ENCODE measurements at regions not wholly inside any gene's neighbourhood (a gene's known extent, or its start where the extent isn't known, plus 50 kb on each side); places are given as distances from the start of the nearest gene placed in this dataset.

GRCh38 chr15:70306081-70306480 is 208.4 kb upstream of the TLE3 start:
- H3K4ac ChIP-seq (replicated peaks; ENCODE audit: insufficient read length, low read depth, low read length), result no peak overlapping the region
- no peak overlapping the region for H4K91ac ChIP-seq (replicated peaks; ENCODE audit: insufficient read length, low read length)
- no peaks in the 10 kb centered on the region for H3K79me1 ChIP-seq (ENCODE audit: low read depth, low read length)
- no peak overlapping the region for H3K4me3 ChIP-seq (ENCODE audit: extremely low read depth in 1 of 4, insufficient read depth in 2 of 4, low read depth in 3 of 4, low read length in 4 of 4)
- no peak overlapping the region for H2BK20ac ChIP-seq (ENCODE audit: low read length)
- ChIA-PET POLR2A (ENCODE audit: partially characterized antibody) (no interaction called here), CTCF (ENCODE audit: partially characterized antibody) (interaction anchor here (0.7 to 1.7 kb wide), 2 partner anchors 67 to 181 kb away, joined by 3 read pairs; no protein-coding TSS in a partner anchor)
- H2BK5ac ChIP-seq (ENCODE audit: low read depth, low read length), result no peak overlapping the region
- H3K36me3 ChIP-seq (ENCODE audit: control insufficient read depth in 2 of 4, insufficient read depth in 4 of 4, low read length in 3 of 4), result no peaks in the 10 kb centered on the region
- no peak overlapping the region for H3K4me2 ChIP-seq (ENCODE audit: insufficient read depth in 1 of 2, low read depth in 2 of 2, low read length in 2 of 2)
- H3K4me1 ChIP-seq (replicated peaks in 1 of 4; ENCODE audit: control insufficient read depth in 3 of 4, insufficient read depth in 4 of 4, low read length in 3 of 4), result peaks cover 0 to 3% (median 0%) of the 10 kb centered on the region in 4 experiments; a peak in 1 of 7 replicates
- H3K79me2 ChIP-seq (ENCODE audit: control insufficient read depth in 1 of 2, insufficient read depth in 2 of 2, low read length in 2 of 2), result no peaks in the 10 kb centered on the region
- H3K14ac ChIP-seq (ENCODE audit: insufficient read length), result no peak overlapping the region
- H3K23ac ChIP-seq (ENCODE audit: insufficient read length), result no peak overlapping the region
- no peak overlapping the region for H3K18ac ChIP-seq (ENCODE audit: extremely low read depth, low read length)
- H2BK120ac ChIP-seq (replicated peaks; ENCODE audit: low read depth, low read length), result no peak overlapping the region
- no peak overlapping the region for H4K5ac ChIP-seq (ENCODE audit: insufficient read length, low read depth, low read length)
- H4K20me1 ChIP-seq (replicated peaks in 1 of 2; ENCODE audit: control insufficient read depth in 1 of 2, insufficient read depth in 2 of 2, low read length in 2 of 2), result no peaks in the 10 kb centered on the region
- no peaks in the 10 kb centered on the region; a peak in 1 of 7 replicates for H3K27me3 ChIP-seq (replicated peaks in 1 of 4; ENCODE audit: control insufficient read depth in 3 of 4, extremely low read depth in 1 of 4, insufficient read depth in 3 of 4, low read length in 3 of 4)
- H4K8ac ChIP-seq (ENCODE audit: extremely low read depth, insufficient read depth, low read length), result no peak overlapping the region
- no peak overlapping the region for H3K56ac ChIP-seq (replicated peaks; ENCODE audit: insufficient read length, low read depth, low read length)
- H3K23me2 ChIP-seq (ENCODE audit: low read depth, low read length), result peaks cover 16% of the 10 kb centered on the region; the same call in 1 of the 2 replicates
- DNase-seq (ENCODE audit: low read depth in 1 of 2, low spot score in 2 of 2) (no peak), FAIRE-seq (no peak)
- H3K9ac ChIP-seq (replicated peaks in 1 of 4; ENCODE audit: extremely low read depth in 1 of 4, low read depth in 3 of 4, low read length in 3 of 4), result no peak overlapping the region
- H2AK5ac ChIP-seq (ENCODE audit: low read depth, low read length), result no peak overlapping the region
- H2BK15ac ChIP-seq (ENCODE audit: low read length), result no peak overlapping the region
- TF ChIP-seq YY1 (IDR thresholded peaks at IDR 0.05; ENCODE audit: low read depth, low read length), result no peak
- no peak for TF ChIP-seq CEBPB (IDR thresholded peaks at IDR 0.05; ENCODE audit: low read depth, low read length)
- no peak for TF ChIP-seq NRF1 (IDR thresholded peaks at IDR 0.05; ENCODE audit: low read depth, low read length)
- TF ChIP-seq POLR2AphosphoS5 (IDR thresholded peaks at IDR 0.05; ENCODE audit: low read depth, low read length), result no peak
- TF ChIP-seq RNF2 (IDR thresholded peaks at IDR 0.05; ENCODE audit: borderline replicate concordance, low read depth, low read length, missing control alignments, poor library complexity, severe bottlenecking), result no peak
- no peak for TF ChIP-seq PHF8 (conservative IDR thresholded peaks at IDR 0.05; ENCODE audit: low read depth, low read length)
- no peak for TF ChIP-seq MAFK (IDR thresholded peaks at IDR 0.05; ENCODE audit: low read depth, low read length)
- TF ChIP-seq SIX5 (IDR thresholded peaks at IDR 0.05; ENCODE audit: low read depth, low read length), result no peak
- TF ChIP-seq SP4 (IDR thresholded peaks at IDR 0.05; ENCODE audit: low read length), result no peak
- no peak for TF ChIP-seq SAP30 (IDR thresholded peaks at IDR 0.05; ENCODE audit: insufficient read depth, insufficient replicate concordance, low read length)
- no peak for TF ChIP-seq MAX (IDR thresholded peaks at IDR 0.05)
- TF ChIP-seq BACH1 (IDR thresholded peaks at IDR 0.05; ENCODE audit: low read length), result no peak
- TF ChIP-seq JUND (IDR thresholded peaks at IDR 0.05; ENCODE audit: low read length), result no peak
- TF ChIP-seq CTBP2 (IDR thresholded peaks at IDR 0.05; ENCODE audit: borderline replicate concordance, insufficient read depth, insufficient read length, low read length), result no peak
- no peak overlapping the region for H3K27ac ChIP-seq (ENCODE audit: low read depth, low read length)
- H2AFZ ChIP-seq (ENCODE audit: low read length), result no peak overlapping the region
- no peak overlapping the region for H2BK12ac ChIP-seq (ENCODE audit: low read depth, low read length)
- H3K9me3 ChIP-seq (ENCODE audit: insufficient read depth in 2 of 2, low read depth in 1 of 2, low read length in 1 of 2), result peaks cover 0 to 2% of the 10 kb centered on the region in 2 experiments; a peak in 1 of 4 replicates
- WGBS, 2 experiments (ENCODE audit: extremely low coverage in 1 of 2, insufficient coverage in 1 of 2, insufficient read length in 1 of 2, insufficient replicate concordance in 2 of 2, low coverage in 1 of 2, low lambda C conversion rate in 2 of 2, missing lambda C conversion rate in 1 of 2), result 91% methylated on average over 6 of the region's 6 CpGs; no CpG with 5 or more reads in 1 of the 2 experiments

Data from H1 (cell line).